Fibroblast of skin of left quadriceps (primary cell): ENCODE measurements at regions not wholly inside any gene's neighbourhood (a gene's known extent, or its start where the extent isn't known, plus 50 kb on each side); places are given as distances from the start of the nearest gene placed in this dataset.

Experiments
- DNase-seq, 2 experiments: peaks; one replicate each; pipeline ENCODE4 v3.0.0-alpha.2; 2013; ENCODE audit warnings: low read depth in 2 of 2

GRCh38 chr11:32317643-32318042, 117.7 kb downstream of the WT1 start:
- DNase-seq, result no peak

GRCh38 chr11:32318071-32319055, 117.0 kb downstream of the WT1 start:
- no peak for DNase-seq

- DNase-seq, result no peak
These were observed 111.6 kb downstream of the WT1 start for GRCh38 chr11:32323814-32324130.

GRCh38 chr11:32325187-32325586, 110.2 kb downstream of the WT1 start:
- no peak for DNase-seq

GRCh38 chr11:32325725-32326124, 109.6 kb downstream of the WT1 start:
- DNase-seq, result no peak

- DNase-seq, result peak; percentile 52 to 58
These were observed 108.8 kb downstream of the WT1 start for GRCh38 chr11:32326522-32326921.

- no peak for DNase-seq
These were observed 106.9 kb downstream of the WT1 start for GRCh38 chr11:32328392-32328791.

- no peak for DNase-seq
These were observed 104.2 kb downstream of the WT1 start for GRCh38 chr11:32331098-32331497.

- DNase-seq, result no peak
These were observed 103.5 kb downstream of the WT1 start for GRCh38 chr11:32331792-32332191.

- no peak for DNase-seq
These were observed 102.4 kb downstream of the WT1 start for GRCh38 chr11:32332990-32333319.

- DNase-seq, result peak in 1 of 2 experiments; percentile 46
These were observed 101.9 kb downstream of the WT1 start for GRCh38 chr11:32333320-32333991.

- no peak for DNase-seq
These were observed 100.5 kb downstream of the WT1 start for GRCh38 chr11:32334822-32335221.
